K562 (cell line): ENCODE measurements at regions not wholly inside any gene's neighbourhood (a gene's known extent, or its start where the extent isn't known, plus 50 kb on each side); places are given as distances from the start of the nearest gene placed in this dataset.

ENCODE experiments used
- ATAC-seq: fragments of 200-7000 bp; cut with Tn5 transposase; 3 replicates; pipeline ENCODE4 v1.9.1; 2020; ENCODE audit warnings: moderate library complexity
- BruUV-seq: library from RNA; stranded (reverse); fragments of 400-500 nt; replicated peaks from 2 replicates; lab custom pipeline; 2021; lab: Mats Ljungman, UMichigan
- CTCF ChIA-PET: fragments of 300-600 bp; formaldehyde crosslinking; extraction: SDS; loops from one replicate; lab custom pipeline; 2021; ENCODE audit warnings: low intra/inter-chr PET ratio; lab: Yijun Ruan, JAX
- POLR2A ChIA-PET: fragments of 300-600, 350-650 bp; sonication (Branson Sonifier 250); formaldehyde crosslinking; extraction: SDS; loops from one replicate; lab custom pipeline; 2021; ENCODE audit warnings: antibody characterized with exemption, inconsistent platforms; lab: Yijun Ruan, JAX
- DNase-seq, 4 experiments: peaks; one replicate each; pipeline versions ENCODE4 v3.0.0 to v3.0.0-alpha.2; 2011 to 2018; ENCODE audit warnings: low spot score in 3 of 4, mixed read lengths in 3 of 4; ENCODE audit errors: extremely low read depth in 1 of 4
- FAIRE-seq: peaks from 2 replicates; lab custom pipeline; 2011; peaks lifted over from hg19 to GRCh38; lab: Jason Lieb, UNC
- H2AFZ ChIP-seq: 2 replicates; pipeline ENCODE4 v1.6.0; 2011; ENCODE audit warnings: low read depth, low read length, control low read depth, inconsistent platforms
- H3K27ac ChIP-seq: fragments of 200-600 bp; 3 replicates; pipeline ENCODE4 v1.8.0; 2011; ENCODE audit warnings: low read depth, mild to moderate bottlenecking, control low read depth, inconsistent platforms, low read length, moderate library complexity, mixed read lengths; ENCODE audit errors: extremely low read depth
- H3K27me3 ChIP-seq, 2 experiments: fragments of 300-600 bp in 1 of 2; 2 replicates in 1 of 2; 3 replicates in 1 of 2; pipeline versions ENCODE4 v1.6.0 to v1.8.0; 2011; ENCODE audit warnings: inconsistent platforms in 2 of 2, low read length in 2 of 2, mild to moderate bottlenecking in 1 of 2, mixed read lengths in 1 of 2, moderate library complexity in 1 of 2; ENCODE audit not compliant: control insufficient read depth in 2 of 2, insufficient read depth in 2 of 2
- H3K36me3 ChIP-seq: fragments of 300-600 bp; 3 replicates; pipeline ENCODE4 v1.8.0; 2011; ENCODE audit warnings: mild to moderate bottlenecking, low read length, inconsistent platforms; ENCODE audit not compliant: control insufficient read depth, insufficient read depth
- H3K4me1 ChIP-seq, 2 experiments: fragments of 200-600 bp in 1 of 2; replicated peaks in 1 of 2; 2 replicates in 1 of 2; 3 replicates in 1 of 2; pipeline versions ENCODE4 v1.5.1 to v1.8.0; 2011; ENCODE audit warnings: inconsistent platforms in 2 of 2, low read length in 2 of 2, mild to moderate bottlenecking in 1 of 2, mixed read lengths in 1 of 2, moderate library complexity in 1 of 2; ENCODE audit not compliant: control insufficient read depth in 2 of 2, insufficient read depth in 2 of 2
- H3K4me2 ChIP-seq: 2 replicates; pipeline ENCODE4 v1.6.1; 2011; ENCODE audit warnings: low read length, control low read depth, inconsistent platforms, mixed read lengths; ENCODE audit not compliant: insufficient read depth
- H3K4me3 ChIP-seq: fragments of 200-600 bp; sonication (generic), shearing (Covaris generic); 2 replicates; pipeline ENCODE4 v1.5.1; 2016; ENCODE audit warnings: control low read depth, inconsistent platforms
- H3K79me2 ChIP-seq: fragments of 200-600 bp; 3 replicates; pipeline ENCODE4 v1.8.0; 2011; ENCODE audit warnings: low read length, inconsistent platforms; ENCODE audit not compliant: control insufficient read depth, insufficient read depth
- H3K9ac ChIP-seq, 2 experiments: 2 replicates each; pipeline versions ENCODE4 v1.6.0 to v1.6.1; 2011; ENCODE audit warnings: low read depth in 2 of 2, low read length in 2 of 2, control low read depth in 1 of 2, inconsistent platforms in 1 of 2, mild to moderate bottlenecking in 1 of 2, mixed read lengths in 1 of 2; ENCODE audit not compliant: insufficient read depth in 1 of 2
- H3K9me1 ChIP-seq: one replicate; pipeline ENCODE4 v1.6.0; 2011; ENCODE audit warnings: inconsistent platforms, mild to moderate bottlenecking, low read length, moderate library complexity; ENCODE audit not compliant: control insufficient read depth, insufficient read depth
- H3K9me3 ChIP-seq: replicated peaks from 2 replicates; pipeline ENCODE4 v1.5.1; 2011; ENCODE audit warnings: low read depth, low read length, inconsistent platforms; ENCODE audit not compliant: control insufficient read depth, insufficient read depth
- H4K20me1 ChIP-seq: replicated peaks from 2 replicates; pipeline ENCODE4 v1.6.1; 2011; ENCODE audit warnings: low read length, inconsistent platforms, mixed read lengths; ENCODE audit not compliant: control insufficient read depth, insufficient read depth
- AFF1 ChIP-seq, 2 experiments: fragments of 450-650 bp; IDR thresholded peaks; 2 replicates each; pipeline ENCODE4 v1.6.1; 2018; ENCODE audit warnings: mild to moderate bottlenecking in 2 of 2, low read depth in 1 of 2; ENCODE audit not compliant: partially characterized antibody in 2 of 2
- ELF2 ChIP-seq: fragments of 250-450 bp; sonication (Bioruptor Pico); IDR thresholded peaks from 2 replicates; pipeline ENCODE4 v1.5.0; 2021; ENCODE audit warnings: mild to moderate bottlenecking
- EZH2 ChIP-seq: IDR thresholded peaks from 2 replicates; pipeline ENCODE4 v1.6.1; 2012; ENCODE audit warnings: low read depth, mild to moderate bottlenecking, inconsistent platforms, low read length, borderline replicate concordance
- HOXB6 ChIP-seq: fragments of 250-450 bp; sonication (Bioruptor Pico); IDR thresholded peaks from 2 replicates; pipeline ENCODE4 v1.5.1; 2022; ENCODE audit warnings: mild to moderate bottlenecking, borderline replicate concordance
- MAZ ChIP-seq, 2 experiments: fragments of 450-650 bp in 1 of 2; sonication (generic) in 1 of 2; formaldehyde crosslinking; IDR thresholded peaks in 1 of 2; conservative IDR thresholded peaks in 1 of 2; 2 replicates each; pipeline versions ENCODE4 v1.4.0 to v1.5.0; 2020; ENCODE audit warnings: mild to moderate bottlenecking in 1 of 2, missing genetic modification reagents in 1 of 2
- POLR3A ChIP-seq: IDR thresholded peaks from 2 replicates; pipeline ENCODE4 v1.6.1; 2011; ENCODE audit warnings: borderline replicate concordance, mild to moderate bottlenecking, moderate library complexity; ENCODE audit not compliant: insufficient read length, insufficient read depth; ENCODE audit errors: extremely low read depth
- RBM17 ChIP-seq: fragments of 200-400 bp; formaldehyde crosslinking; IDR thresholded peaks from 2 replicates; pipeline ENCODE4 v1.6.1; 2017; ENCODE audit warnings: low read depth, mild to moderate bottlenecking, low read length, borderline replicate concordance
- SNAPC5 ChIP-seq: fragments of 250-450 bp; sonication (Bioruptor Pico); IDR thresholded peaks from 2 replicates; pipeline ENCODE4 v1.8.0; 2021; ENCODE audit warnings: moderate library complexity, mild to moderate bottlenecking, inconsistent platforms
- SPI1 ChIP-seq: IDR thresholded peaks from 2 replicates; pipeline ENCODE4 v1.6.1; 2011; ENCODE audit warnings: low read depth, low read length, control low read depth, borderline replicate concordance
- STAG1 ChIP-seq: sonication (generic); formaldehyde crosslinking; IDR thresholded peaks from 2 replicates; pipeline ENCODE4 v1.5.0; 2020; ENCODE audit warnings: missing genetic modification reagents, borderline replicate concordance
- YBX1 ChIP-seq: fragments of 450-650 bp; IDR thresholded peaks from 2 replicates; pipeline ENCODE4 v1.7.1; 2016; ENCODE audit warnings: mild to moderate bottlenecking
- ZNF449 ChIP-seq: fragments of 250-450 bp; sonication (Bioruptor Pico); IDR thresholded peaks from 2 replicates; pipeline ENCODE4 v1.8.0; 2022; ENCODE audit warnings: moderate library complexity, mild to moderate bottlenecking, inconsistent platforms
- WGBS: fragments of 100-300 bp; shearing (Covaris generic); methylation state at CpG from one replicate; pipeline ENCODE4 v1.1.6; 2016; ENCODE audit warnings: low coverage, mixed read lengths; ENCODE audit not compliant: insufficient coverage; ENCODE audit errors: missing lambda C conversion rate; 5-methylcytosine and 5-hydroxymethylcytosine counted together
- in situ Hi-C: fragments of 300-500 bp; cut with MboI; formaldehyde crosslinking; loops from 4 replicates; pipeline ENCODE4 v1.15.0; 2018; ENCODE audit warnings: inconsistent platforms, mixed read lengths
- intact Hi-C: fragments of 100-400 bp; cut with micrococcal nuclease; formaldehyde crosslinking; loops from 2 replicates; pipeline ENCODE4 v1.14.2; 2022
- TF ChIP-seq, protein P1 (sequence below): sonication (generic); formaldehyde crosslinking; IDR thresholded peaks from 2 replicates; pipeline ENCODE4 v1.8.0; 2022; ENCODE audit warnings: mild to moderate bottlenecking, missing genetic modification reagents
- TF ChIP-seq, protein P2 (sequence below): fragments of 450-650 bp; IDR thresholded peaks from 2 replicates; pipeline ENCODE4 v1.6.1; 2016; ENCODE audit warnings: antibody characterized with exemption

DNA sequence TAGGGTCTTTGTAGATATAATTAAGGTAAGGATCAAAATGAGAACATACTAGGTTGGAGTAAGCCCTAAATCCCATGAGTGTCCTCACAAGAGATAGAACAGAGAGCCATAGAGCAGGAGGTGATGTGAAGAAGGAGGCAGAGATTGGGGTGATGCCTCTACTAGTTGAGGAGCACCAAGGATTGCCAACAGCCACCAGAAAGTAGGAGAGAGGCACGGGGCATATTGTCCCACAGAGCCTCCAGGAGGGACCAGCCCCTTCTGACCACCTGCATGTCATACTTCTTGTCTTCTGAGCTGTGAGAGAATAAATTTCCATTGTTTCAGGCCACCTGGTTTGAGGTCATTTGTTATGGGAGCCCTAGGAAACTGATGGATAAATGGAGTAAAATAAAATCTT lies 363.3 kb downstream of the RPS6KC1 start:
- Histone ChIP-seq H3K4me2 (no peak overlapping the region), H3K79me2 (no peaks in the 10 kb centered on the region), H3K27me3 (peaks cover 23 to 39% of the 10 kb centered on the region in 2 experiments), H3K27ac (no peak overlapping the region), H4K20me1 (no peaks in the 10 kb centered on the region; the same call in 1 of the 2 replicates), H3K4me3 (no peak overlapping the region), H3K4me1 (no peaks in the 10 kb centered on the region), H3K9me3 (no peaks in the 10 kb centered on the region), H3K9me1 (no peaks in the 10 kb centered on the region), H3K9ac (no peak overlapping the region), H2AFZ (no peak overlapping the region), H3K36me3 (no peaks in the 10 kb centered on the region)
- no TSS peak for BruUV-seq
- ATAC-seq (no peak), FAIRE-seq (no peak), DNase-seq (no peak)
- ChIA-PET CTCF (no interaction called here), POLR2A (no interaction called here)
- in situ Hi-C loops (no loop called here), intact Hi-C loops (no loop called here)
- 0% methylated on average over 1 of the region's 1 CpG for WGBS
- no peak for TF ChIP-seq STAG1
- no peak for TF ChIP-seq POLR3A
- no peak for TF ChIP-seq SNAPC5 (CRISPR knock-in tag)
- TF ChIP-seq, protein P1, sequence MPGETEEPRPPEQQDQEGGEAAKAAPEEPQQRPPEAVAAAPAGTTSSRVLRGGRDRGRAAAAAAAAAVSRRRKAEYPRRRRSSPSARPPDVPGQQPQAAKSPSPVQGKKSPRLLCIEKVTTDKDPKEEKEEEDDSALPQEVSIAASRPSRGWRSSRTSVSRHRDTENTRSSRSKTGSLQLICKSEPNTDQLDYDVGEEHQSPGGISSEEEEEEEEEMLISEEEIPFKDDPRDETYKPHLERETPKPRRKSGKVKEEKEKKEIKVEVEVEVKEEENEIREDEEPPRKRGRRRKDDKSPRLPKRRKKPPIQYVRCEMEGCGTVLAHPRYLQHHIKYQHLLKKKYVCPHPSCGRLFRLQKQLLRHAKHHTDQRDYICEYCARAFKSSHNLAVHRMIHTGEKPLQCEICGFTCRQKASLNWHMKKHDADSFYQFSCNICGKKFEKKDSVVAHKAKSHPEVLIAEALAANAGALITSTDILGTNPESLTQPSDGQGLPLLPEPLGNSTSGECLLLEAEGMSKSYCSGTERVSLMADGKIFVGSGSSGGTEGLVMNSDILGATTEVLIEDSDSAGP (CRISPR knock-in tag), result no peak
- TF ChIP-seq MAZ (CRISPR knock-in tag; conservative IDR thresholded peaks at IDR 0.05 in 1 of 2, IDR thresholded peaks at IDR 0.05 in 1 of 2), result no peak
- no peak for TF ChIP-seq EZH2
- TF ChIP-seq SPI1, result no peak
- no peak for TF ChIP-seq AFF1 (IDR thresholded peaks at IDR 0.05; ENCODE audit: low read depth in 1 of 2, partially characterized antibody in 2 of 2)
- TF ChIP-seq RBM17, result no peak
- no peak for TF ChIP-seq HOXB6 (CRISPR knock-in tag)
- TF ChIP-seq, protein P2, sequence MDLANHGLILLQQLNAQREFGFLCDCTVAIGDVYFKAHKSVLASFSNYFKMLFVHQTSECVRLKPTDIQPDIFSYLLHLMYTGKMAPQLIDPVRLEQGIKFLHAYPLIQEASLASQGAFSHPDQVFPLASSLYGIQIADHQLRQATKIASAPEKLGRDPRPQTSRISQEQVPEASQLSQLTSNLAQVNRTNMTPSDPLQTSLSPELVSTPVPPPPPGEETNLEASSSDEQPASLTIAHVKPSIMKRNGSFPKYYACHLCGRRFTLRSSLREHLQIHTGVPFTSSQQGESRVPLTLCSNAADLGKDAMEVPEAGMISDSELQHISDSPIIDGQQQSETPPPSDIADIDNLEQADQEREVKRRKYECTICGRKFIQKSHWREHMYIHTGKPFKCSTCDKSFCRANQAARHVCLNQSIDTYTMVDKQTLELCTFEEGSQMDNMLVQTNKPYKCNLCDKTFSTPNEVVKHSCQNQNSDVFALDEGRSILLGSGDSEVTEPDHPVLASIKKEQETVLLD, result no peak
- no peak for TF ChIP-seq ELF2
- TF ChIP-seq YBX1, result no peak
- no peak for TF ChIP-seq ZNF449 (CRISPR knock-in tag)
